GM19467 (cell line): ENCODE measurements at regions not wholly inside any gene's neighbourhood (a gene's known extent, or its start where the extent isn't known, plus 50 kb on each side); places are given as distances from the start of the nearest gene placed in this dataset.

Experiments
- ATAC-seq: cut with Tn5 transposase; IDR thresholded peaks from one replicate; pipeline ENCODE4 v1.9.1; 2021; ENCODE audit warnings: mild to moderate bottlenecking, moderate library complexity; ENCODE audit not compliant: unreplicated experiment

DNA sequence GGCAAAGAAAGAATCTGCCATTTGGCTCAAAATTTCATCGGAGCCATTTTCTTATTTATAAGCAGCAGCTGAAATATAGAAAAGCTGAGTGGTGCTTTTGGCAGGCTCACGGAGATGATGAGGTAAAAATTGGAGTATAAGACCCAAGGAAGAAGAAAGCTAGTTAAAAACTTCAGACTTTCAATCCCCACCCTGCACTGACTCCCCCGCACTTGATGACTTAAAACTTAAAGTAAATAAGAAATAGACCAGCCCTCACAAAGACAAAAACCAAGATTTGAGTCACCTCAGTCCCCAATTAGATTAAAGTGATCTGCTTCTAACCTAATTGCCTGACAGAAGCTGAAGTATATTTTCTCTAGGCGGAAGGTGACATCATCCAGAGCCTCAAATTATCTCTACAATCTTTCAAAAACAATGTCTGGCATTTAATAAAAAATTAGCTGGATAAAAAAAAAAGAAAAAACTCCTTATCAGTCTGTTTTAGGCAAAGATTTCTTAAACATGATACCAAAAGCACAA, 124.0 kb upstream of the PJA2 start:
- no peak for ATAC-seq

DNA sequence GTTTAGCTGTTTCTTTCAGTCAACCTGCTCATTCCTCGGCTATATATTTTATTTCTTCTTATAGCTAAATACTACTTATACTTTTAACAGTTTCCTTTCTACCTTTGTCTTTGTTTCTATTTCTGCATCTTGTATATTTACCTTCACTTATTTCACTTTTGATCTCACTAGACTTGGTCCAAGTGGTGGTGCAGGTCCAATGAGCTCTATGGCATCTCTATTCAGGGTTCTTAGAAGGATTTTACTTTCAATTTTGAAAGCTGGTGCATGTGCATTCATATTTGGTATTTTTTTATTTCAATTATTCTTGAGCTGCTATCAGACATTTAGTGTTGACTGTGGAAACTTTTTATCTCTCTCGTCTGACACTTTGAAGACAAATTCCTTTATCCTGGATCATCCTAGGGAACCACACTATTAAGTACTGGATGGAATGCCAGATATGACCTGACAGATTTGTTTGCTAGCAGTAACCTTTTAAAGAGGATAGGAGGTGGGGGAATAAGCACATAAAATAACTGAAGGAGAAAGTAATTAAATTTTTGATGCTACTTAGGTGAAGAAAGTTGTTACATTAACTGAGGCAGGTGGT, 123.1 kb upstream of the PJA2 start:
- no peak for ATAC-seq

- ATAC-seq: no peak
These were observed 121.5 kb upstream of the PJA2 start for GRCh38 chr5:109531262-109531661.

GRCh38 chr5:109529987-109530386, 120.2 kb upstream of the PJA2 start:
- ATAC-seq: no peak

GRCh38 chr5:109529520-109529919, 119.7 kb upstream of the PJA2 start:
- ATAC-seq: no peak

GRCh38 chr5:109524555-109524954, 114.8 kb upstream of the PJA2 start:
- no peak for ATAC-seq

DNA sequence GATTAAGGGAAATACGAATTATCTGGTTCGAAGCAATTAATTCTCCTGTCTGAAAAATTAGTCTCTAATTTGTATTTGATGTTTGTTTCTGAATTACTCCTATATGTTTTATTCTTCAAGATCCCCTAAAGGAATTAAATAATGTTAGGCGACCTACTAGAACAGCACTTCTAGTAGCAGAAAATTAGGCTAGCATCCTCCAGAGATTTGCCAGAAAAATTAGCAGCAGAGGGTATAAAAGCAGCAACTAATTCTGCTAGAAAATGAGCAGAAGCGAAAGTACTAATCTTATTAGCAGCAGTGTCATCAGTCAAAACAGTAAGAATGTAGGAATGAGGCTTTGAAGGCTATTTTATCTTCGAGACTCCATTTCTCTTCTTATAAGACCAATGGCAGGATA, 114.3 kb upstream of the PJA2 start:
- ATAC-seq: no peak

DNA sequence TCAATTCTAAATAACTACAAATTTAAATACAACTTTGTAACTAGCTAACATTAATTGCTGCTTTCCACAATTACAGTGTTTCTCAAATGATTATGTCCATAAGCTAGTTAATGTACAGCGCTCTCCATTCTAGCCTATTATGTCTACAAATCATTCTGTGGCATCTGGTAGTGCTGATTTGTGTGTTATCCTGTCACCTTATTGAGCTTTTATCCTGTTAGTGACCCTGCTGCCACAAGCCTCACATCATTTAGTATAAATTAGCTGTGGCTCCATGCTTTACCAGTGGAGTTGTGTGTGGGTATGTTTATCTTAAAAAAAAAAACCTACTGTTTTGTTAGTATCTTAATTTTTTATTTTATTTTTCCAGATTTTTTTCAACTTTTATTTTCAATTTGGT, 112.6 kb upstream of the PJA2 start:
- ATAC-seq: no peak

DNA sequence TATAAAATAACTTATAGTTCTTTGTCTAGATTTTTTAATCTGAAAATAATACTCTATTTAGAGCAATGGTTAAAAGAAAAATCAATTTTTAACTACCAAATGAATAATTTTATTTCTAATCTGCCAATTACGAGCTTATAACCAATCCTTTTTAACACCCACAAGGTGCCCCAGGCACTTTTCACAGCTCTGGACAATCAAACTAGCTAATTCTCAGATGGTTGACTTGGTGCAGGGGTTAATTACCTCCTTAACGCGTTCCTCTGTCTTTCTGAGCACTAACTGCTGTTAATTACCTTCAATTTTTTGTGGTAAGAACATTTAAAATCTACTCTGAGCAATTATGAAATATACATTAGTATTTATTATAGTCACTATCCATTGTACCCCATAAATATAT, 109.6 kb upstream of the PJA2 start:
- ATAC-seq: no peak

DNA sequence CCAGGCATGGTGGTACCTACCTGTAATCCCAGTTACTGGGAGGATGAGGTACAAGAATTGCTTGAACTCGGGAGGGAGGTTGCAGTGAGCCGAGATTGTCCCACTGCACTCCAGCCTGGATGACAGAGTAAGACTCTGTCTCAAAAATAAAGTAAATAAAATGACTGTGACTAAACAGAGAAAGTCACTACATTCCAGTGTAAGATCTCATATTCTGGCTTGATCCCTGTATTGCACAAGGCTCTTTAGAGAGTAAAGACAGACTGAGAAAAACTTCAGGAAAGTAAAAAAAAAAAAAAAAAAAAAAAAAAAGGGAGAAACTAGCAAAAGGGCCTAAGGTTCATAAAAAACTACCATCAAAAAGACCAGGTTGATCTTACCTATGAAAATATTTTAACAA, 106.6 kb upstream of the PJA2 start:
- no peak for ATAC-seq

GRCh38 chr5:109511980-109512734, 102.4 kb upstream of the PJA2 start:
- ATAC-seq: no peak

GRCh38 chr5:109506556-109506955, 96.8 kb upstream of the PJA2 start:
- no peak for ATAC-seq

GRCh38 chr5:109496112-109496511, 86.3 kb upstream of the PJA2 start:
- ATAC-seq: no peak

- no peak for ATAC-seq
These were observed 78.1 kb upstream of the PJA2 start for GRCh38 chr5:109487753-109488420.

- ATAC-seq: no peak
These were observed 76.5 kb upstream of the PJA2 start for GRCh38 chr5:109486200-109486804.

DNA sequence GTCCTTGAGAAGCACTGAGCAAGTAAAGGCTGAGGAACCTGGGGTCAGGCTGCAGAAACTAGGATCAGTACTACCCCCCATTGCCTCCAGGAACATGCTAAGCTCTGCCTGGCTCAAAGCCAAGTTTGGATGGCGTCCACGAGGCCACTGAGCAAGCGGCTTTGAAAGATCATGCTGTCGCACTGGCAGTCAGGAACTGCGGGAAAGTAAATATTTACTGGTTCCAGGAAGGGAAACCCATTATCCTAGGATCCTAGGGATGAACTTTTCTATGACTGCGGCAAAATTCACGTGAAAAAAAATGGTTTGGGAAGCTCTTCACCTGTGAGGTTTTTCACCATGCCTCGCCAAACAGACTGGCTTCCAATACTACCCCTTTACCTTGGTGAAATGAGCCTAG, 75.3 kb upstream of the PJA2 start:
- ATAC-seq: no peak

GRCh38 chr5:109484597-109484996, 74.8 kb upstream of the PJA2 start:
- no peak for ATAC-seq

DNA sequence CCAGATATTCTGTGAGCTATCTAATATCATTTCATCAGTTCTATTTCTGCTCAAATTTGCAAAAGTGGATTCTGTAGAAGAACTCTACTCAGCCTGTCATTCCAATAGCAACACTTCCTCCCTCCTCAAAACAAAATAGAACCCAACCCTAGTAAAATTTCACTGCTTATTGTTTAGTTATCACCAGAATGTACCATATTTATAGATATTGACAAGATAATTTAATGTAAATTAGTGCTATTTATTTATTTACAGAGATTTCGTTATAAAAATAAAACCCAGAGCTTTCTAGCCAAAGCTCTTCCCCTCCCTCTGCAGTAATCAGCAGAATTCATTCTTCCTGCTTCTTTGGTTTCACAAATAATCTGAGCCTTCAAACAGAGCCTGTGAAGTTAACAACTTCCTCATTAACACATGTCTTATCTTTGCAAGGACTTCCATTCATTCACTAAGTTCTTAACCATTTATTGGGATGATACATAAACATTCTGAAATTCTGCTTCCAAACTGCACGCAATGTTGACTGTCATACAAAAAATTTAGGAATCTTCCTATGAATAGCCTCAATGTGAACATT, 73.7 kb upstream of the PJA2 start:
- ATAC-seq: no peak

DNA sequence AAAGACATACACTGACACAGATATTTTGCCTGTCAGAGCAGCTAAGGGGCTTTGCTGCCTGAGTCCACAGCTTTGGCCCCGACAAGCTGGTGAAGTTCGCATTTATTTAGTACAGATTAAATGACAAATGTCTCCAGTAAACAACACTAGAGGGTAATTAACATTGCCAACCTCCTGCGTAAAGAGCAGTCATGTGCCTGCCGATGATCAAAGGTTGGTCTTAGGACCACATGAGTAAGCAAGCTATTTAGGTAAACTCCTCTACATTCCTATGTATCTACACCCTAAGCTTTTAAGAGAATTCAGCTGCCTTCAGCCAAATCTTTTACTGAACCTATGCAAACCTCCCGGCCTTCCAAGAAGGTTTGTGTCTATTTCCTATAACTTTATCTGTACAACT, 73.0 kb upstream of the PJA2 start:
- ATAC-seq: no peak

DNA sequence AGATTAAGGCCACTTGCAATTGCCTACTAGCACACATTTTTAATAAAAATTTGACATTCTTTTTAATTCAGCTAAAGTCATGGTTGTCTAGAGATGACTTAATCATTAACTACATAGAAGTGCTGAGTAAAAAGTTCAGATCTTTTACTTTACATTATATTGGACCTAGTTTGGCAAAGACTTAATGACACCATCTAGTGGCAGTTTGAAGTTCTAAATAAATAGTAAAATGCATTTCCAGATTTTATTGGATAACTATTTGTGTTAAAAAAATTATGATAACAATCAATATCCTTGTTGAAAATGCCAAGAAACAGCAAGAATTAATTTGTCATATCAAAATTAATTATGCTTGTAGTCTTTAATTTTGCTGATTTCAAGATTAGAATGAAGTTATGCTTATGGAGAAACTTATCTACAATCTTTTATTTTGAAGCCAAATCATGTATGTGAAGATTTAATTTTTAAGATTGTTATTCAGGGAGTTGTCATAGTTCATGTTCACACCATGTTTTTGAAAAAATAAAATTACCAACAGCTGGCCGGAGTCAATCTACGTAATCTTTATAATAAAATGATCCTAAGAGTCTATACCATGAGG, 69.6 kb upstream of the PJA2 start:
- peak; percentile 66 for ATAC-seq

DNA sequence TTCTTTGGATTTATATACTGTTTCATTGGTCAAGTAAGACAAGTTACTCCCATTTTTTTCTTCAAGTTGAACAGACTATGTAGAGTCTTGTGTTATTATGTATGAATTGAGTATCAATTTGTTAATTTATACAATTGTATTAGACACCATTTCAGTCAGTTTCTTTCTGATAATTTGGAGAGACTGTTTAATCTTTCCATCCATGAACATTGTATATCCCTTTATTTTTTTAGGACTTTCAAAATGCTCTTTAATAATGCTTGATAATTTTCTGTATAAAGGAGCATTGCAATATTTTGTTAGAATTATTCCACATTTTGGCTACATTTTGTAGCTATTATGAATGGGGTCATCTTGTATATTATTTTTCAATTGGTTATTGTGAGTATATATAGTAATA, 69.1 kb upstream of the PJA2 start:
- no peak for ATAC-seq
